HepG2 (cell line): ENCODE measurements at regions not wholly inside any gene's neighbourhood (a gene's known extent, or its start where the extent isn't known, plus 50 kb on each side); places are given as distances from the start of the nearest gene placed in this dataset.

ENCODE experiments used
- CREB1 ChIP-seq, 2 experiments: fragments of 450-650 bp in 1 of 2; IDR thresholded peaks; 2 replicates each; pipeline ENCODE4 v1.6.1; 2016 to 2017; ENCODE audit warnings: control low read depth in 1 of 2, mild to moderate bottlenecking in 1 of 2, missing compliant biosample characterization in 1 of 2, missing genetic modification characterization in 1 of 2
- NFE2L2 ChIP-seq: fragments of 150-350 bp; IDR thresholded peaks from 2 replicates; pipeline ENCODE4 v1.6.1; 2014; ENCODE audit warnings: low read length
- REXO4 ChIP-seq: sonication (generic); formaldehyde crosslinking; IDR thresholded peaks from 2 replicates; pipeline ENCODE4 v1.8.0; 2022; ENCODE audit warnings: missing genetic modification reagents, mild to moderate bottlenecking, borderline replicate concordance
- ZNF10 ChIP-seq: sonication (generic); formaldehyde crosslinking; IDR thresholded peaks from 2 replicates; pipeline ENCODE4 v1.4.0; 2020; ENCODE audit warnings: mild to moderate bottlenecking, low read depth, missing genetic modification reagents, borderline replicate concordance

- TF ChIP-seq CREB1 (IDR thresholded peaks at IDR 0.05) (no peak), CREB1 (CRISPR knock-in tag; IDR thresholded peaks at IDR 0.05) (no peak), NFE2L2 (no peak), ZNF10 (CRISPR knock-in tag) (no peak), REXO4 (CRISPR knock-in tag) (no peak)
Observed at GRCh38 chr17:65371702-65372101, 189.7 kb downstream of the AXIN2 start.
